ENCODE measurements at regions not wholly inside any gene's neighbourhood (a gene's known extent, or its start where the extent isn't known, plus 50 kb on each side); places are given as distances from the start of the nearest gene placed in this dataset.
A peak's percentile ranks its signal among the peaks of the same experiment; 100 is the strongest.
"Not testable (repeated sequence)": the region's sequence is repeated elsewhere in the genome, so short reads cannot be mapped to it uniquely, and the experiment has no call there.

DNA sequence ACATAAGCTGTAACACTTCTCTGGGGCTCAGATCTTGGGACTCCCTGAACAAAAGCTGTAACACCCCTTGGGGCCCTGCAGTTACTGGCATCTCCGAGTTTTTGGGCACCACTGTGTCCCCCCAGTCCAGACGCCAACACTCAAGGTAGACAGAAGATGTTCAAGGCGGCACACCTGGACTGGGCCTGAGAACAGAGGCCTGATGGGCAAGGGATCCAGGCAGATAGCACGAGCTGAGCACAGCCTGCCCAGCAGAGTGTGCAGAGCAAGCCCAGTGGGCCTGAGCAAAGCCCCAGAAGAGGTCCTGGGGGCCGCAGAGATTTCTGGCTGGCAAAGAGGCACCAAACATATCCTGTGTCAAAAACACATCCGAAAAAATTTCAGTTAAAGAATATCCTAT lies 1163.3 kb upstream of the PRR20A start:
- no peak for DNase-seq (ENCODE audit: low spot score)

DNA sequence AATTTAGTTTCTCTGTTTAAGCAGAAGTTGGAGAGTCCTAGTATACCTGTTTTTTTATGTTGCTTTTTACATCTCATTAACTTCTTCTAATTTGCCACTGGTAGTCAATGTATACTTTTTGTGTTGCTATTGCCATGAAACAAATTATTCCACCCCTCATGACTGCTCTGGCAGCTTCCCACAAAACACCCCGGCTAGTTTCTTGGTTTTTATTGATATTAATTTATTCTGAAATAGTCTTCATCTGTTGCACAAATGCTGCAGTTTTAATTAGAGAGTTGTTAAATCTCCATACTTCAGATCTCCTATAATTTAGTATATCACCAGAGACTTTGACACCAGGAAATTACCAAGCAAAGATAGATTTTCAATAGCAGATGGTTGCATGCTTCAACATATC lies 1159.3 kb upstream of the PRR20A start:
- DNase-seq (ENCODE audit: low spot score) = no peak

DNA sequence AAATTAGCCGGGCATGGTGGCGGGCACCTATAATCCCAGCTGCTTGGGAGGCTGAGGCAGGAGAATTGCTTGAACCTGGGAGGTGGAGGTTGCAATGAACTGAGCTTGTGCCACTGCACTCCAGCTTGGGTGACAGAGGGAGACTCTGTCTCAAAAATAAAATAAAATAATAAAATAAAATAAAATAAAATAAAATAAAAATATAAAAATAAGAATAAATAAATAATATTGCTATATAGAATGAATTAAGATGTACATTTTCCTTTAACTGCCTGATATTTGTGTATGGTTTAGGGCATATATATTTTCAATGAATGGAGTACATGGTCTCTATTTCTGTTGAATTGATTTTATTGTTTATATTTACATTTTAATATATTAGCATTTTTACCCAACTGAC lies 1156.7 kb upstream of the PRR20A start:
- DNase-seq (ENCODE audit: low spot score) = not testable (repeated sequence)

DNA sequence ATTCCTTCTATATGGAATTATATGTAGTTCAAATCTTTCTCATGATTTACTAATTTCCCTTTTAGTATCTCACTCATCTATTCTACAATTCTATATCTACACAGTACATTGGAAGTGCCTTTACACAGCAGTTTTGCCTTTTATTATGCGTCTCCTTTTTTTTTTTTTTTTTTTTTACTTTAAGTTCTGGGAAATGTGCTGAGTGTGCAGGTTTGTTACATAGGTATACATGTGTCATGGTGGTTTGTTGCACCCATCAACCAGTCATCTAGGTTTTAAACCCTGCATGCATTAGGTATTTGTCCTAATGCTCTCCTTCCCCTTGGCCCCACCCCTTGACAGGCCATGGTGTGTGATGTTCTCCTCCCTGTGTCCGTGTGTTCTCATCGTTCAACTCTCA lies 1150.1 kb upstream of the PRR20A start:
- DNase-seq (ENCODE audit: low spot score) = no peak

DNA sequence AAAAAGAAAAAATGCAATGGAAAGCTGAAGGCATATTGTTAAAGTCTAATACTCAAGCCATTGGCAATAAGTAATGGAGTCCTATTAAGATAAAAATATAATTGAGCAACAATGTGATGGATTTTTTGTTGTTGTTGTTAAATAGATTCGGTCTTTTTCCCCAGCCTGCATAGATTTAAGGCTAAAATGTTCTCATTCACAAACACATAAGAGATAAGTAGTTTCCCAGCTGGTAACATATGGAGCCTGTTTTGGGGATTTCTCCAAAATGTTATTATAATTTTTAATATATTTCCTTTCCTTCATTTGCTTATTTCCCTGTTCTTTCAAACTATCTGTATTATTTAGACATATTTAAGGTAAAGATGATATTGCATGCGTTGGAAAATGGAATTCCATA lies 1149.1 kb upstream of the PRR20A start:
- DNase-seq (ENCODE audit: low spot score) = no peak

DNA sequence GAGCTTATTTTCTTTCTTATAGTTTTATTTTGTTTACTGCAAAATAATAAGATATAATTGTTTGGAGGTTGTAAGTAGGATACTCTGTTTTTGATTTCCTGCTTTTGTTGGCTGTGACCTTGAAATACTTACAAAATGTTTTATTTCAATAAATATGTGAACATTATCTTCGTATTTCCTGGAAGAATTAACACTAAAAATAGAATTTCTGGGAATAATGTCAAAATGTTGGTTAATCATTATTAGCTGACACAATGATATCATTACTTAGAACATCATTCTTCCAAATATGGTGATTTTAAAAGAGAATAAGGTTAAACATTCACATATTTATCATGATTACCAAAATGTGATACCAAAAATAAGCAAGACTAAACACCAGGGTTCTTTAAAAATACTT lies 1148.6 kb upstream of the PRR20A start:
- peak; percentile 7 for DNase-seq (ENCODE audit: low spot score)

DNA sequence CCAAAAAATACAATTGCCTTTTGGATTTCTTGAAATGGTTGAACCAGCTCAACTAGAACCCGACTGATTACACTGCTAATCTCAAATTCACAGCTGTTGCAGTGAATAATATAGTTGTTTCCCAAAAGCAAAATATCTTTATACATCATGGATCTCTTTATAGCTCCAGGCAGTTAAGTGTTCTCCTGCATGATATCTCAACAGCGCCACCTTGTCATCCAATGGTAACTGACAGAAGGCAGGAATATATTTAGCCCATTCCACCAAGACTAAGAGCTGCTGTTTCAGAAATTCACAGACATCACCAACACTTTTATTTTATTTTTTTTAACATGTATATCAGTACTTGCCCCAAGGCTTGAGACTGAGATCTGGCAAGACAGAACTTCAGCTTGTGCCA lies 1141.0 kb upstream of the PRR20A start:
- no peak for DNase-seq (ENCODE audit: low spot score)

DNA sequence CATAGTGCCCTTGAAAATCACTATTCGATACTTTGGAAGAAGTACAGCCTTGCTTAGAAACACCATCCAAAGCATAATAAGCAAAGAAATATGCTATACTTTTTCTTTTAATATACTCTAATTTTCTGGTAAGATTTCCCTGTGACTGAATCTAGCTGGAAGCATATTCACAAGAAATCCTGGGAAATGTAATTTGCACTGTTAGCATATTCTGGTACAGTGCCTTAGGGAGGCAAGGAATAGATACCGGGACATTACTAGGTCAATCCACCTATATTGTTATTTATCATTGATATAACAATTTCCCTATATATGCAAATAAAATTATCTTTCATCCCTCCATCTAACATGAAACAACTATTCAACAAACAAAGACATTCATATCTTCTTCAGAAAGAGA lies 1131.3 kb upstream of the PRR20A start:
- DNase-seq (ENCODE audit: low spot score) = no peak

DNA sequence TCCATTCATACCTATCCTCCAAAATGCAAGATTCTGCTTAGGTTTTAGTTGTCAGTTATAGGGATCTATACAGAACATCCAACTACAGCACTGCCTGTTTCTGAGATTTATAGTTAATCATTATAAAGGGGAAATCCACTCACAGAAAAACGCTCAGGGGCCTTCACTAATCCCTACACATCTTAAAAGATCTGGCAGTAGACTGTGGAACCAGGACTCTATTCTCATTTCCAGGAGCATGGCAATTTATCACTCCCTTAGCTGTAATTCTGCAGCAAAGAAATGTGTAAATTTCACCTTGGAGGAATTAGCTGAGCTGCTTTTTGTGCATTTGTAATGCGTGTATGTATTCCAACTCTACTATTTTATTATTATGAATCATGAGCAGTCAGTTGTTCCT lies 1128.1 kb upstream of the PRR20A start:
- no peak for DNase-seq (ENCODE audit: low spot score)

DNA sequence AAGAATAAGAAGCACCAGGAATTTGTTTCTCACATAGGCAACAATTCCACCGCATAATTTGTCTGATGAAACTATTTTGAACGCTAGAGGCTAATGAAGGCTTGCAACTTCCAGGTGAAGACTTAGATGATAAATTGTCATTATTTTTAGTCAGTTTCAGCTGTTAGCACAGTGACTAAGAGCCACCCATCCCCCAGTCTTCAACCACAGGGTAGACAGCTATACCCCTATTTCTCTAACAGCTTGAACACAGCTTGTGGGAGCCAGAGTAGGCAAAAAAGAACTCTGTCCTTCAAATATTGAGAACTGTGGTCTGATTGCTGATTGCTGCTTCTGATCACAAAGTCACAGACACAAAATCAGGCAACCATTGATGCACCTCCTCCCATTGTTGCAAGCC lies 1124.8 kb upstream of the PRR20A start:
- no peak for DNase-seq (ENCODE audit: low spot score)

DNA sequence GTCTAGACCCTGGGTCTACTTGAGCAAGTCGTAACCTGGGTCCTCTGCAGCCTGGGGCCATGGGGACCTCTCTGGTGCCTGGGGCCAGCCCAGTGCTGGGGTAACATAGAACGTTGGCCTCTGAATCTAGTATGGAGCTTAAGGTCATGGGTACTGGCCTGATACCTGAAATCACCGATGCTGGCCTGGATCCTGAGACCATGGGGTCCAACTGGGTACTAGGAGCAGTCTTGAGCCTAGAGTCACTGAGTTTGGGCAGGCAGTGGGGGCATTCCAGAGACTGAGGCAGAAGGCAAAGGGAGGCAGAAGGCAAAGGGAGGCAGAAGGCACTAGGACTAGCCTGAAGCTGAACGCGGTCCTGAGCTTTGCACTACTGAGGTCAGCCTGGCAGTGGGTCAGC lies 1121.1 kb upstream of the PRR20A start:
- no peak for DNase-seq (ENCODE audit: low spot score)

DNA sequence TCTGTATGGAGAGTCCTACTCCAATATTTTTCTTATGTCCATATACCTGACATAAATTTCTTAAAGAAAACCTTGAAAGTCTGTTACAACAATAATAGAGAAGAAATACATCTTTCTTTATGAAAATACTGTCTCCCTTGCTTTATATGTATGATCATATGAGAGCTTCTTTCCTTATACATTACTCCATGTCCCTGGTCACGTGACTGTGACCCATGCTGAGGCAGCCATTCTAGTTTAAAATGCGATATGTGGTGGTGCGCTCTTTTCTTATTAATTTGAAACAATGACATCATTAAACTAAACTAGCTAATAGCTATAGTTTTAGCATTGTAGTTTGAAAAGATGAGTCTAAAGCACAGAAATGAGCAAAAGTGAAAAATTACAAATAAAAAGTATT lies 1120.3 kb upstream of the PRR20A start:
- DNase-seq (ENCODE audit: low spot score) = no peak

DNA sequence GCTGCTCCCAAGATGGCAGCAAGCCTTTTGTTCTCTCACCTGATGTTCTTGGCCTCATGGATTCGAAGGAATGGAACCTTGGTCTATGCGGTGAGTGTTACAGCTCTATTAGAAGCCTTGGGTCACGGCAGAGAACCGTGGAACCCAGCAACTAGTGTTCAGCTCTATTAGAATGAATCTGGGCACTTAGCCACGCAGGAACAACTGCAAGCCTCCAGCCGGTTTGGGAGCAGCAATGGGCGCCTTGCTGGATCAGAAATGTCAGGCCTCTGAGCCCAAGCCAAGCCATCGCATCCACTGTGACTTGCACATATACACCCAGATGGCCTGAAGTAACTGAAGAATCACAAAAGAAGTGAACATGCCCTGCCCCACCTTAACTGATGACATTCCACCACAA lies 1100.7 kb upstream of the PRR20A start:
- no peak for DNase-seq (ENCODE audit: low spot score)

DNA sequence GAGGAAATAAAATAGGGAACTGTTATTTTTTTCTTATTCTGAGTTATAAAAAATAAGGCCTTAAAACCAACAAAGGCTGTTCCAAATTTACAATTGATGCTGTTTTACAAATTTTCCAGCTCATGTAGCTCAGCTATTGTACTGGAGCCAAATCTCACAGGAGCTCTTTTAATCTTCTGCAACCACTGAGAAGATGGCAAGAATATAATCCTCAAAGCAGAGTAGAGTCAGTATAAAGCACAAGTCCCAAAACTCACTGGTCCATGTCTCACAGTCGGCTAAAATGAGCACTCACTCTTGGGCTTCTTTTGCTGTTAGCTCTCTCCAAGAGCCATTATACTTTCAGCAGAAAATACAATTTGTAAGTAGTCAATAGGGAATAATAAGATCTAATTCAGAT lies 1074.4 kb upstream of the PRR20A start:
- DNase-seq (ENCODE audit: low spot score) = no peak

DNA sequence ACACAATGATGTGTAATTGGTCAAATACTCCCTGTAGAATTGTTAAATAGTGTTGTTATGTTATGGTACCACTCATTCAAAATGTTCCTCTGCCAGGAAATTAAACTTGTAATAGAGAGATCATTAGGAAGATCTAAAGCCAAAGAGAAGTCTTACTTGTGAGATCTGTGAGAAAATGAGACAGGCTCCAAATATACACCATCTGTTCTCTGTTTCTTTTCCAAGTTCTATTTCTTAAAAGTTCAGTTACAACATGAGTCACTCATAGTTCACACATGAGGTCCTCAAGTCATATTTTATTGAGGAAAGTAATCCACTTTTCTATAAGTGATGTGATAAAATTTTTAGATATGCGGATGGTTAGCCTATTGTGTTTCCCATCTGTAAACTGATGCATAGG lies 1038.1 kb upstream of the PRR20A start:
- DNase-seq (ENCODE audit: low spot score) = no peak

DNA sequence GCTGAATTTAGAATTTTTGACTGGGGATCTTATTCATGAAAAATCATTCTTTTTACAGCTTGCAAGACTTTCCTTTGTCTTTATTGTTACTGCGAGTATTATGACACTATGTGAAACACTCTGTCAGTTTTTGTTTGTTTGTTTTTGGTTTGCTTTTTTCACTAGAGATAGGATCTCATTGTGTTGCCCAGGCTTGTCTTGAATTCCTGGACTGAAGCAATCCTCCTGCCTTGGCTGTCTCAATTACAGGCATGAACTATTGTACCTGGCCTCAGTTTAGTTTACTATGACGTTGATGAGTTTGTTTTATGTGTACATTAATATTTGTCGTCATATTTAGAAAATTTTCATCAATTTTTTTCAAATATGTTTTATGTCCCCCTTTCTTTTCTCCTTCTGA lies 1030.0 kb upstream of the PRR20A start:
- no peak for DNase-seq (ENCODE audit: low spot score)

DNA sequence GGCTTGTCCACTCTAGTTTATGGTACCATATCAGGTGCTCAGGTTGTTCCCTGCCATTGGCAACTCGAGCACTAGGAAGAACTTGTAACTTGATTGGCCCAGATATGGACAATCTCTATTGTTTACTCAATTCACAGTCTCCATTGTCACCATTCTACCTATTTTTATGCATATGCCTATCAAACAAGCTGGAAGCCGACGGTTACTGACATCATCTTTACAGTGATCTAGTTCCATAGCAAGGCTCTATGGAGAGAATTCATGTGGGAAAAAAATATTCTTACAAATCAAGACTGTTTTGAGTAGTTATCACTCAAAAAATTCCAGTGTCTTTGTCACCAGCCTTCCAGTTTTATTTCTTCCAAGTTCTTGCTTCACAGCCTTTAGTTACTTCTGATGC lies 1006.2 kb upstream of the PRR20A start:
- DNase-seq (ENCODE audit: low spot score) = no peak

DNA sequence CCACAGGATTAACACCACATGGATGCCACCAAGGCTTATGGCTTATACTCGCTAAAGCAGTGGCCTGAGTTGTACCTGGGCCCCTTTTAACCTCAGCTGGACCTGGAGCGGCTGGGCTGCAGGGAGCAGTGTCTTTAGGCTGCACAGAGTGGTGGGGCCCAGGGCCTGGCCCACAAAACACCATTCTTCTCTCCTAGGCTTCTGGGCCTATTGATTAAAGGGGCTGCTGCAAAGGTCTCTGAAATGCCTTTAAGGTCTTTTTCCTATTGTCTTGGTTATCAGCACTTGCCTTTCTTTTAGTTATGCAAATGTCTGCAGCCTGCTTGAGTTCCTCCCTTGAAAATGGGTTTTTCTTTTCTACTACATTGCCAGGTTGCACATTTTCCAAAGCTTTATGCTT lies 973.9 kb upstream of the PRR20A start:
- DNase-seq (ENCODE audit: low spot score) = no peak

DNA sequence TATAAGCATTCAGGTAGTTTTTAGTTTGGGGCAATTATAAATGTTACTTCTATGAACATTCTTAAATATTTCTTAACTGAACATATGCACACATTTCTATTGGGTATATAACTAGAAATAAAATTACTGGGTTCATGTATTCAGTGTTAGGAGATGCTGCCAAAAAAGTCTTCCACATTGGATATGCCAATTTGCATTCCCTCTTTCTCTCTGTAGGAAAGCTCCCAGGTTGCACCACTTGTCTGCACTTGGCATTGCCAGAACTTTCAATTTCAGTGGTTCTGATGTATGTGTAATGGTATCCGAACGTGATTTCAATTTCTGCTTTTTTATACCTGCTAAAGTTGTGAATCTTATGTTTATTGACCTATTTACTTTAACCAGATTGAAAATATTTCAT lies 972.1 kb upstream of the PRR20A start:
- no peak for DNase-seq (ENCODE audit: low spot score)

DNA sequence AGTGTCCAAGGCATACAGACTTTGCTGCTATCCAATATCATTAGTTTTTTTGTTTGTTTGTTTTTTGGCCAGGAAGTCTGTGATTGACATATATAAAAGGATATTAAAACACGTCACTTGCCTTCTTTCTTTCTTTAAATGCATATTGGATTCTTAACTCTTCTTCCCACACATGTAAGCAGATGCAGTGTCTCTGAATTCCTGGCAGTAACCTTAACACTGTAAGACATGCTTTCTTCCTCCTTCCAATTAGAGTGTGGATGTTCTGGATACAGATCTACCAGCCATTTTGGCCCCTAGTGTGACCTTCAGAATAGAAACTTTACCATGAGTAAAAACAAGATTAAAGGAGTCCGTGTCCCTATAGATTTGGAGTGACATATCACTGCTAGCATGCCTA lies 967.4 kb upstream of the PRR20A start:
- DNase-seq (ENCODE audit: low spot score) = no peak

DNA sequence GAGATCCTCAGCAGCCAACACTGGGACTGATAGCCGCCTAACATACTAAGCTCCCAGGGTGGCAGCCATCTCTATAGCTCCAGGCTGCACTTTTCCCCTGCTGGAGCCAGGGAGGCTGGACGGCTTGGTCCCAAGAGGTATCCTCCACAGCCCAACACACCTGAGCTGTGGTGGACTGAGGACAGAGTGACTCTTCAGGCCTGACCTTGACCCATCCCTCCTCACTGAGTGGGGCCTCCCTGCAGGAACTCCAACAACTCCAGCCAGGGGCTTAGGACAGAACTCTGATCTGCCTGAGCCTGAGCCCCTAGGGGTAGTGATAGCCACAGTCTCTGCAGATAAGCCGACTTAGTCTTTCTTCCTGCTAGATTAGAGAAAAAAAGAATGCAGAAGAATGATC lies 958.1 kb upstream of the PRR20A start:
- DNase-seq (ENCODE audit: low spot score) = no peak

DNA sequence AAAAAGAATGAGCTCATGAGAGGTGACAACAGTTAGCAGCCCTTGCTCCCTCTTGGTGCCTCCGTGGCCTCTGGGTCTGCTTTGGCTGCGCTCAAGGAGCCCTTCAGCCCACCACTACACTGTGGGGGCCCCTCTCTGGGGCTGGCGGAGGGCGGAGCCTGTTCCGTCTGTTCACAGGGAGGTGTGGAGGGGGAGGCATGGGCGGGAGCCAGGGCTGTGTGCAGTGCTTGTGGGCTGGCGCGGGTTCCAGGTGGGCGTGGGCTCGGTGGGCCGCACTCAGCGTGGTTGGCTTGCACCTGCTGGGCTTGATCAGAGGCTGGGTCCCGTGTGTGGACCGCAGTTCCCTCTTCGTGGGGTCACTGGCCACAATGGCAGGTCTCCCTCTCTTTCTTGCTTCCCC lies 953.4 kb upstream of the PRR20A start:
- DNase-seq (ENCODE audit: low spot score) = no peak

DNA sequence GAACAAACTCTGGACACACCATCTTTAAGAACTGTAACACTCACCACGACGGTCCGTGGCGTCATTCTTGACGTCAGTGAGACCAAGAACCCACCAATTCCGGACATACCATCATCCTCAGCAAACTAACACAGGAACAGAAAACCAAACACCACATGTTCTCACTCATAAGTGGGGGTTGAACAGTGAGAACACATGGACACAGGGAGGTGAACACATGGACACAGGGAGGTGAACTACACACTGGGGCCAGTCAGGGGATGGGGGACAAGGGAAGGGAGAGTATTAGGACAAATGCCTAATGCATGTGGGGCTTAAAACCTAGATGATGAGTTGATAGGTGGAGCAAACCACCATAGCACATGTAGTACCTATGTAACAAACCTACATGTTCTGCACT lies 952.1 kb upstream of the PRR20A start:
- DNase-seq (ENCODE audit: low spot score) = not testable (repeated sequence)

DNA sequence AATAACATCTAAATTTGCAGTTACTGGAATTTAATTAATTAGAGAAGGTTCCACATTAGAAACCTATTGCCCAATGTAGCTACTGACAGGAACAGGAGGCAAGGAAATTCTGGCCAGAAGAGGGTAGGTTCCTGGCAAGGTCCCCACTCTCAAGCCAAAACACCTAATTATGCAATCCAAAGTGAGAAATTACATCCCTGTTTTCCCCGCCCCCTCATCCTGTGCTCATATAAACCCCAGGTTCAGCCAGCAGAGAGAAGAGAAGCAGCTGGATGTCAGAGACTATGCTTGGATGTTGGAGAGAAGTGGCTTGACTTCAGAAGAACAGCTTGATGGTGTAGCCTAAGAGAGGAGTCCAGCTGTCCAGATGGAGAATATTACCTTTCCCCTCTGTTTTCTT lies 951.3 kb upstream of the PRR20A start:
- DNase-seq (ENCODE audit: low spot score) = no peak

DNA sequence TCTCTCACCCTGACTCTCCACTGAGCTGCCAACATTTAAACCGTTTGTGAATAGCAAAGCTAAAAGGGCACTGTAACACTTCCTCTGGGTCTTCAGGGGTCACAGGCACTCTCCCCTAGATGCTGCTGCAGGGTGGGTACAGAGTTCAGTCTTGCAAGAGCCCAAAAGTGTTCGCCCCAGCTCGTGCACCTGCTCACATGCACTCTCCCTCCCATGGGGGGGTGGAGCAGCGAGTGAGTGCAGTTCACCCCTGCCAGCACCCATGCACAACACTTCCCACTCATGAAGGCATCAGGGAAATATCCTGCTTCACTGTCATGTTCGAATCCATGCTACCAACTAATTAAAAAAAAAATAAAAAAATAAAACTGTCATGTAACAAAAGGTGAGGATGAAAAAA lies 950.7 kb upstream of the PRR20A start:
- no peak for DNase-seq (ENCODE audit: low spot score)

DNA sequence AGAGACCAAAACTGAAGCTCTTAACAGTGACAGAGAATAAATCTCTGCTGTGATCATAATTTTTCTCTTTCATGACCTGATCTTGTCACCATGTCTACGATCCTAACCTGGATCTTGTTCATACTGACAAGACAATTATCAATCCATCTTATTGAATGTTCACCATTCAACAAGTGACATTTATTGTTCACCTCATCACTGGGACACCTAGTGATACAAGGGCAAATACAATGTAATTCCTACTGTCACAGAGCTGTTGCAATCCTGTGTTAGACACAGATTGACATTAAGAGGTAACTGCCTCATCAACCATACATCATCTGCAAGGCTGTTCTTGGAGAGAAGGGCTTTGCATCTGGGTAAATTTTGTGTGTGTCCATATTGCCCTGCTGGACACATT lies 942.4 kb upstream of the PRR20A start:
- no peak for DNase-seq (ENCODE audit: low spot score)
